ENCODE measurements at regions not wholly inside any gene's neighbourhood (a gene's known extent, or its start where the extent isn't known, plus 50 kb on each side); places are given as distances from the start of the nearest gene placed in this dataset.

DNA sequence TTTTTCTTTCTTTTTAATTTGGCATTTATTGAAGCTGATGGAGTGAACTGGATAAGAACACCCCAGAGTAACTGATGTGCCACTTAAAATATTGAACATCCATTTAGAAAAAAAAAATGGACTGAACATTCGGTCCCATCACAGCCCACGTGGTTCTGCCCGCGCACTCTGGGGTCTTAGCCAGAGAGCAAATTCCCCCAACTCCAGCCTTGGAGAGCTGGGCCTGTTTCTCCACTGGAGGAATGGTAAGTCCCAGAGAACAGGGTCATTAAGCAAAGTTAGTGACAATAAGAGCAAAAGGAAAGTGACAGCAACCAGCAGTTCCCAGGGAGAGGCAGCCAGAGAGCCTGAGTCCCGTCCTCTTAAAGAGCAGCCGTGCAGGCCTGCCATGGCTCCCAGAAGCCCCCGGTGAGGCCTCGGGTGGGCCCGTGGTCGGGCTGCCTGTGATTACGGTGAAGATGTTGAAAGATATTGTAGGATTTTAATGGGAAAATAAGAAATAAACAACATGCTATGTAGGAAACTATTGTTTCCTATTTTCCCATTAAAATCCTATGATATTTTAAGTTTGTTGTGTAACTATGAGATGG, 487.9 kb upstream of the MKI67 start:
- no peak for DNase-seq (ENCODE audit: low read depth in 2 of 2)

- no peak for DNase-seq (ENCODE audit: low read depth in 2 of 2)
These were observed 488.8 kb upstream of the MKI67 start for GRCh38 chr10:128614802-128615553.

- DNase-seq (ENCODE audit: low read depth in 2 of 2): no peak
These were observed 491.3 kb upstream of the MKI67 start for GRCh38 chr10:128617532-128617931.

DNA sequence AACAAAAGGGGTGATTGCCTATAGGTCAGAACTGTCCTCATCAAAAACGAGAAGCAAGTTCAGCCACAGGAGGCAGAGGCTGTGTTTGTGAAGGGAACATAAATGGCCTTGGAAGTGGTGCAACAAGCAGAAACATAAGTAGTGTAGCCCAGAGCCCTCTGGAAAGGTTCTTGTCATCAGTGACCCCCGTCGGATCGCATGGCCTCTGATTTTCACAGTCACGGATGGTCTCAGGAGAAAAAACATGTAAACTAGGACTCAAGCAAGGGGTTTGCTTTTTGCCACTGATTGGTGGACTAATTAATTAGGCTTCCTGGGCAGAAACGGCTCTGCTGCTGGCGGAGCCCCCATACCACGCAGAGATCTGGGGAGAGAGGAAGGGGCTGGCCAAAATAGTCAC, 496.5 kb upstream of the MKI67 start:
- DNase-seq (ENCODE audit: low read depth in 2 of 2): no peak

GRCh38 chr10:128623776-128624175, 497.6 kb upstream of the MKI67 start:
- no peak for DNase-seq (ENCODE audit: low read depth in 2 of 2)

- DNase-seq (ENCODE audit: low read depth in 2 of 2): no peak
These were observed 498.7 kb upstream of the MKI67 start for GRCh38 chr10:128624656-128625530.

DNA sequence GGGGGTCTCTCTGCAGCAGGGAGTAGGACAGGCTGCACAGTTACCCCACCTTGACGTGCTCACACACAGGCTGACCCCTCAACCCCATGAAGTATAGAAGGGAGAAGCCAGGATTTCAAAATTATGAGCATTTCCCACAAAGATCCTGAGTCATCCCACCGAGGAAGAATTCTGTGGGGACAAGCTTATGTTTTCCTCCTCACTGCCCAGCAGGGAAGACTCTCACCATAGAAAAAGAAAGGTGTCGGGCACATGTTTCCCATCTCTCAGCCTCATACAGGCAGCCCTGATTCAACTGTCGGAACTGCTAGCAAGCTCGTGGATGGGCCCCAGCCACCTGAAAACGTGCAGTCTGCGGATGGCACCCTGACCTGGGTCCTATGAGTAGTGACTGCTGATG, 499.7 kb upstream of the MKI67 start:
- DNase-seq (ENCODE audit: low read depth in 2 of 2): no peak

DNA sequence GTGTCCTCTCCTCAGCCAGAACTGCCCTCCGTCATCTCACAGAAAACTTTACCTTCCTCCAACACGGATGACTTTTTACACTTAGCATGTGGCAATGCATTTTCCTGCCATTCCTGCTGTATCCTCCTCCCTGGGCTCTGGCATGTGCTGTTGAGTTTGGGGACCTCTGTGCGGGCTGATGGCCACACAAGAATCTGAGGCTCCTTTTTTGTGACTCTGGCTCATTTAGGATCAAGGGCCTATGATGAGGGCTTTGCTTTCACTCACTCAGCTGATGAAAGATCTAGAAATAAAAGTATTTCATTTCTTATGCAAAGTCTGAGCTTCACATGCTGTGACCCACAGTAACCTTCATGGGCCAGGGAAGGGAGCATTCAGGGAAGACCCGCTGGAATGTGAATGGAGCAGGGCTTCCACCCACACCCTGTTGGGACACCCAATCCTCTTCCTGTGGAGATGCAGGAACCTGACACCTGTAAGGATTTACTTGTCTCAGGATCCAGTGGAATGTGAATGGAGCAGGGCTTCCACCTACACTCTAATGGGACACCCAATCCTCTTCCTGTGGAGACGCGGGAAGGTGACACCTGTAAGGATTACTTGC, 500.3 kb upstream of the MKI67 start:
- no peak for DNase-seq (ENCODE audit: low read depth in 2 of 2)

DNA sequence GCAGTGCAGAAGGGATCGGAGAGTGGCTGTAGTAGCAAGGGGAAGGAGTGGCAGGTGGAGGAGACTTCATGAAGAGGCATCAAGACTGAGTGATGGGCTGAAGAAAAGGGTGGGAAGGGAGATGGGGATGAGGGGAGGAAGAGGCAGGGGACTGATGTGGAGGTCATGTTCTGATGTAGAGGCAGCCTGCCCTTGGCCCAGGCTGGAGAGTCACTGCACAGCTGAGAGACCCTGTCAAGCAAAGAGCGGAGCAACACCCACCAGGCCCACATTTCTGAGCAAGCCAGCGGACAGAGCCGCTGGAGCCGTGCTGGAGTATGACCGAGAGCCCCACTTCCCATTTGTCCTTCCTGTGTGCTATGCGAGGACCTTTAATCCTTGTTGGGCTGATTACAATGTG, 501.6 kb upstream of the MKI67 start:
- no peak for DNase-seq (ENCODE audit: low read depth in 2 of 2)

GRCh38 chr10:128628252-128628651, 502.0 kb upstream of the MKI67 start:
- DNase-seq (ENCODE audit: low read depth in 2 of 2): no peak

DNA sequence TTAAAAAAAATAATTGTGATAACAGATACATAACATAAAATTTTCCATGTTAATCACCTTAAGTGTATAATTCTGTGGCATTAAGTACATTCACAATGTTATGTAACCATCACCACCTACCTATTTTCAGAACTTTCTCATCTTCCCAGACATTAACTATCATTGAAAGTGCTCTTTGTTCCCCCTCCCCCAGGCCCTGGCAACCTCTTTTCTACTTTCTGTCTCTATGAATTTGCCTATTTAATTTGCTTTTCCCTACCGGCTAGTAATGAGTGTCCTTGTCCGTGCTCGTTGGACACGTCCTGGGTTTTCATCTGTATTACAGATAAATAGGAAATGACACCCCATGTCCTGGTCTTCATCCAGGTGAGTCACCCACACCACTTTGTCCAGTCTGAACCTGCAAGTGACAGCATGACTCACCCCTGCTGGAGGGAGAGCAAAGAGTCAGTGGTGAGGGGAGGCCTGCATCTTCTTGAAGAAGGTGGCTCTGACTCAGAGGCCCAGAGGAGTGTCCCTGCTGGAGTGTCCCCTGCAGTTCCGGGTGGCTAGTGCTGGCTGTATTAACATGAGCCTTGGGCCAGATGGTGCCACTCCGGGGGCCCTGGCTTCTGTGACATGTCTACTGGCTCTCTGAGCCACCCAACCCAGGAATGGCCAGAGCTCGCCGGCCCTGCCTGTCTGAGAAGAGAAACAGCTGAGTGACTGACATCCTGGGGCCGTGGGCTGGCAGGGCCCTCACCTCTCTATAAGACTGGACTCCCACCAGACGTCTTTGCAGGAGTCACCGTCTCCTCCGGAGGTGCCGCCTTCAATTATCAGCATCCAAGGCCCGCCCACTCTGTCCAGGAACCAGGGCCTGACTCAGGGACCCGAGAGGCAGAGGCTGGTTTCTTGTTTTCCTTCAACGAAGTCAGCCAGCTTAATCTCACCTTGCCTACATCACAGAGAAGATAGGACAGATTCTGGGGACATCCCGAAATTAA, 503.2 kb upstream of the MKI67 start:
- DNase-seq (ENCODE audit: low read depth in 2 of 2): no peak

- DNase-seq (ENCODE audit: low read depth in 2 of 2): no peak
These were observed 504.6 kb upstream of the MKI67 start for GRCh38 chr10:128630787-128631252.

DNA sequence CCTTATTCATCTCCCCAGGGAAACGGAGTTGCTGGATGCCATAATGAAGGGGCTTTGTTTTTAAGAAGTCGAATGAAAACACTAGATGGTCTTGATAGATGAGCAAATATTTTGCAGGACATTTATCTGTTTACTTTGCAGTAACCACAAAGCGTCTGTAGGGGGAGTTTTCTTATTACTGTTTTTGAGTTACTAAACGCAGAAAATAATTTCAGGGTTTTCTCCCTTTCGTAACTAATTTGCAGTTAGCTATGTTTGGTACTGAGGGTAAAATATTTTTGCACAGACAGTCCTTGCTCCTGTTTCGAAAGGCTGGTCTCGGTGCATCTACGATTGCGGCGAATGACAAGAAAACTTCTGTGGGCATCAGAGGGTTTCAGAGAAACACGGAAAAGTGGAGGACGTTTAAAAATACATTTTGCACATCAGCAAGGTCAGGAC, 505.6 kb upstream of the MKI67 start:
- no peak for DNase-seq (ENCODE audit: low read depth in 2 of 2)

DNA sequence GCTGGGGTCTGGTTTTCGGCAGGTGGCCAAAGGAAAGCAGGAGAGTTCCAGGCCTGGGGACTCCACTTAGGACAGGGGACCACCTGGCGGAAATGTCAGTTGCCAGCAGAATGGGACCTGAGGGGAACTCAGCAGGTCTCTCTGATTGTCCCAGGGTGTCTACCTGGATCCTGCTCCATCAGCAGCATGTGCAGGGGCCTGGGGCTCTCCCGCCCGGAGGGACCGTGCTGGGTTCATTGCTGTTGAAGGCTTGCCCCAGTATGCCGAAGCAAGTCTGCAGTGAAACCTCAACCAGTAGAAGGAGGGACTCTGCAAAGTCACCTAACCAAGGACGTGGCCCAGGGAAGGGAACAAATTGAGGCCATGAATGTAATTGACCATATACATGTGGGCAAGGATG, 506.5 kb upstream of the MKI67 start:
- DNase-seq (ENCODE audit: low read depth in 2 of 2): no peak

DNA sequence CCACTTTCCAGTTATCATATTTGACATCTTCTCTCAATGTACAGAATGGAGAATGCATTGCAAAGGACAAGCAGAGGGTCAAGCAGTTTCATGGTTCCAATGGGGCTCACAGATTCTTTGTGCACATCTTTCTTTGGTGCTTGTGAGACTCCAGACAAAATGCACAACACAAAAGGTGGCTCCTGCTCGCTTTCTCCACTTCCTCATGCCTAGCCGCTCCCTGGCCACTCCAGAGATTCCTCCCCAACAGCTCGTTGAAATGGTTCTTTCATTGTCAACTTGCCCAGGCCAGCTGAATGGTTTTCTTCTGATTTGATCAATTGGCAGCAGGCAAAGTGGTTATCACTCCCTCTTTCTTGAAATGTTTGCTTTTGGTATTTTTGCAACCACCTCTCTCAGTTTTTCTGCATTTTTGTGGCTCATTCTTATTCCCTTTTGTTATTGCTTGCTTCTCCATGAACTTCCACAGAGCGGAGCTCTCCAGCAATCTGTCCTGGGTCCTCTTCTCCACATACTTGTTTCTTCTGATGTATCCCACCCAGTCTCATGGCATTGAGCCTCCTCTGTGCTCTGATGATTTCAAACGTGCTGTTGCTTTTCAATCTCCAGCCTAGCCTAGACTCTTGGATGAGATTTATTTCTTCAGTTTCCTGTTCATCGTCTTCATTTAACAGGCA, 507.8 kb upstream of the MKI67 start:
- DNase-seq (ENCODE audit: low read depth in 2 of 2): no peak

- no peak for DNase-seq (ENCODE audit: low read depth in 2 of 2)
These were observed 515.8 kb upstream of the MKI67 start for GRCh38 chr10:128642023-128642422.

DNA sequence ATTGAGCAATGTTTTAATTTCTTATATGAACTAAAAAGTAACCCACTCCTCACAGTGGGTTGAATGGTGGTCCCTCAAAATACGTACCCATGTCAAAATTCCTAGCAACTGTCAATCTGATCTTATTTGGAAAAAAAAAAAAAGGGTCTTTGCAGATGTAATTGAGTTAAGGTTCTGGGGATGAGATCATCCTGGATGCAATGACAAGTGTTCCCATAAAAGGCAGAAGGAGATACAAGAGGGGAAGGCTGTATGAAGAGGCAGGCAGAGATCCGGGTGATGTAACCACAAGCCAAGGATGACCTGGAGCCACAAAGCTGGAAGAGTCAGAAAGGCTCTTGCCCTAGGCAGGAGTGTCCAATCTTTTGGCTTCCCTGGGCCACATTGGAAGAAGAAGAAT, 516.3 kb upstream of the MKI67 start:
- DNase-seq (ENCODE audit: low read depth in 2 of 2): no peak

DNA sequence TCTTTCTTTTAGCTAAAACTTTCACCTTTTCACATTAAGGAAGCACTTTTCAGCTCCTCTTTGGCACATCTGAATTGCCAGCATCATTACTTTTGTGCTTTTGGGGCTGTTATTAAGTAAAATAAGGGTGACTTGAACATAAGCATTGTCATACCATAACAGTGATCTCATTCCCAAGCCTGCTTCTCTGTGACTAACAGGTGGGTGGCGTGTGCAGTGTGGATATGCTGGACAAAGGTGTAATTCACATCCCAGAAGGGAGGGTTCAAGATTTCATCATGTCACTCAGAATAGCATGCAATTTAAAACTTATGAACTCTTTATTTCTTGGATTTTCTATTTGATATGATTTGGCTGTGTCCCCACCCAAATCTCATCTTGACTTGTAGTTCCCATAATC, 517.4 kb upstream of the MKI67 start:
- no peak for DNase-seq (ENCODE audit: low read depth in 2 of 2)

DNA sequence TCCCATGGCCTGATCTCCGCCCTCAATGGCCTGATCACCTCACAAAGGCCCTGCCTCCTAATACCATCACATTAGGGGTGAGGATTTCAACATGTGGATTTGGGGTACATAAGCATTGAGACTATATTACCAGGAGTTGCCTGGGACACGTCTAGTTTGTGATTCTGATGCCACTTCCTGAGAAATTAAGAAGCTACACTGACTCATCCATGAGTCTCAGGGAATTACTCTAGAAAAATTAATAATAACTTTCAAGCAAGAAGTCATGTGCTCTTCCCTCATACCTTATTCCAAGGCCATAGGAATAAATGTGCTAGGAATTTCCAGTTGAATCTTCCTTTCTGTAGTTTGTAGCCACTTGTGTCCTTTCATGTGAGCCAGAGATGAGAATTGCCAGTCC, 519.3 kb upstream of the MKI67 start:
- DNase-seq (ENCODE audit: low read depth in 2 of 2): no peak

DNA sequence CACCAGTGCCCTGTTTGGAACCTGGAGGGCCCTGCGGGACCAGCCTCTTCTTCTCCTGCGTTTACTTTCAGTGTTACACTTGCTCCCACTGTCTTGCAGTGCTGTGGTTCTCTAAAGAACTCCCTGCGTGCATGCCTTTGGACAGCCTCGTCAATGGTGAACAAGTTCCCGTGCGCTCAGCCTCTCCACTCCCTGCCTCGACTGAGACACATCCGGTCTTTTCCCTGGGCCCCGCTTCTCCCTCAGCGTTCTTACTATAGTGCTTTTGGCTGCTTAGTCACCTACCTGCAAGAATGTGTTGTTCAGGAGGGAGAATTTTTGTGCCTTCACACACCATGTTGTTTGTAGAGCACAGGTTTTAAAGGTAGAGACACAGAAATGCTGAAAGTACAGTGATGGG, 520.7 kb upstream of the MKI67 start:
- no peak for DNase-seq (ENCODE audit: low read depth in 2 of 2)
